GM12875 (cell line): ENCODE measurements at regions not wholly inside any gene's neighbourhood (a gene's known extent, or its start where the extent isn't known, plus 50 kb on each side); places are given as distances from the start of the nearest gene placed in this dataset.

Source experiments
- H3K4me3 ChIP-seq: one replicate; pipeline ENCODE4 v1.5.1; 2011; ENCODE audit warnings: low read depth, low read length, control low read depth
- TF ChIP-seq, protein P1 (sequence below): IDR thresholded peaks from 2 replicates; pipeline ENCODE4 v1.5.1; 2011; ENCODE audit warnings: low read depth, mild to moderate bottlenecking, control low read depth, inconsistent platforms, low read length, moderate library complexity, borderline replicate concordance; ENCODE audit not compliant: insufficient read depth

- no peak overlapping the region for H3K4me3 ChIP-seq
- TF ChIP-seq, protein P1, sequence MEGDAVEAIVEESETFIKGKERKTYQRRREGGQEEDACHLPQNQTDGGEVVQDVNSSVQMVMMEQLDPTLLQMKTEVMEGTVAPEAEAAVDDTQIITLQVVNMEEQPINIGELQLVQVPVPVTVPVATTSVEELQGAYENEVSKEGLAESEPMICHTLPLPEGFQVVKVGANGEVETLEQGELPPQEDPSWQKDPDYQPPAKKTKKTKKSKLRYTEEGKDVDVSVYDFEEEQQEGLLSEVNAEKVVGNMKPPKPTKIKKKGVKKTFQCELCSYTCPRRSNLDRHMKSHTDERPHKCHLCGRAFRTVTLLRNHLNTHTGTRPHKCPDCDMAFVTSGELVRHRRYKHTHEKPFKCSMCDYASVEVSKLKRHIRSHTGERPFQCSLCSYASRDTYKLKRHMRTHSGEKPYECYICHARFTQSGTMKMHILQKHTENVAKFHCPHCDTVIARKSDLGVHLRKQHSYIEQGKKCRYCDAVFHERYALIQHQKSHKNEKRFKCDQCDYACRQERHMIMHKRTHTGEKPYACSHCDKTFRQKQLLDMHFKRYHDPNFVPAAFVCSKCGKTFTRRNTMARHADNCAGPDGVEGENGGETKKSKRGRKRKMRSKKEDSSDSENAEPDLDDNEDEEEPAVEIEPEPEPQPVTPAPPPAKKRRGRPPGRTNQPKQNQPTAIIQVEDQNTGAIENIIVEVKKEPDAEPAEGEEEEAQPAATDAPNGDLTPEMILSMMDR = no peak
Observed at GRCh38 chr9:18149471-18150011, 324.4 kb upstream of the ADAMTSL1 start.

- TF ChIP-seq, protein P1 = no peak
- H3K4me3 ChIP-seq = no peak overlapping the region
Observed at GRCh38 chr9:18154661-18155060, 319.3 kb upstream of the ADAMTSL1 start.

DNA sequence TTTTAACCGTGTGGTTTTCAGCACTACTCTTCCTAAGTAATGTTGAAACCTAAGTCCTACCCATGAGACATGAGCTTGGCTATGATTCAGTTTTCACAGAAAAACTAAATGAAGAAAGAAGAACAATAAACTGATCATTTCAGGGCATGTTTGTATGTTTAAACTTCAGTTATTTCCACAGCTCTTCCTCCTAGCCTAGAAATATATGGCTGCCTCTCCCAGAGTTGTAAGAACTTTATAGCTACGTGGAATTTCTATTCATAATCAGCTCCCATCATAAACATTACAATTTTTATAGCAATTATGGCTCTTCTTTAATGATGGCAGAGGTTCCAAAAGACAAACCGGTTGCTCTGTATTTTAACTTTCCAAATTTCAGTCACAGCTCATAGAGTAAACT lies 314.7 kb upstream of the ADAMTSL1 start:
- H3K4me3 ChIP-seq = no peak overlapping the region
- TF ChIP-seq, protein P1 = no peak

DNA sequence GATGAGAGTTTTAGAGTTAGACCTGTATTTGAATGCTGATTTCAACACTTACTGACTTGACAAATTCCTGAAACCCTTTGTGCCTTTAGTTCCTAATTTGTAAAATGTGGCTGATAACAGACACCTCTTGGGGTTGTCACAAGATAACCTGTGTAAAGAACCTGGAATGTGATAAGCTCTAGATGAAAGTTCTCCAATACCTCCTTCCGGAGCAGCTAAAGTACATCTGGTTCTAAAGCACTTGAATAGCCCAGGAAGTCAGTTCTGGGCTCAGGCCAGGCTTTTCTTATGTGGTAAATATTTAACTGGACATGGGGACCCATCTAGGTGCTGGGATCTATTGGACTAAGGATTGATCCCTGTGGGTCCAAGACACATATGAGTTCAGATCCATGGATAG lies 310.8 kb upstream of the ADAMTSL1 start:
- H3K4me3 ChIP-seq = no peak overlapping the region
- TF ChIP-seq, protein P1 = no peak

- no peak overlapping the region for H3K4me3 ChIP-seq
- TF ChIP-seq, protein P1 = no peak
Observed at GRCh38 chr9:18167733-18168132, 306.2 kb upstream of the ADAMTSL1 start.

DNA sequence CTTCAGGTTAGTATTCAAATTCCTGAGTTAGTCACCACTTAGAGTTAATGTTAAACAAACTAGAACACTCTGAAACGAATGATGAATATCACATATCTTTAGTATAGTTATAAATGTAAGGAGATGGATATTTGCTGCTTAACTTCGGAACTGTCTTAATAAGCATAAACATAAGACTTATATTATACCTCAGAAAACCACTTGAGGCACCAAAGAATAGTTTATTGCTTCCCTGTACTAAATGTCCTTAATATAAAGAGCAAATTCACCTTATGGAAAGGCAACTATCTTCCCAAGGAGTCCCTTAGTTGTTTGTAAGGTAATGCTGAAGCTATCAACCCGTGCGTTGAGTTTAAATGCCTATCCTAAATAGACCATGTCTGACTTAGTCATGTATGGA lies 300.0 kb upstream of the ADAMTSL1 start:
- TF ChIP-seq, protein P1 = no peak
- no peak overlapping the region for H3K4me3 ChIP-seq

DNA sequence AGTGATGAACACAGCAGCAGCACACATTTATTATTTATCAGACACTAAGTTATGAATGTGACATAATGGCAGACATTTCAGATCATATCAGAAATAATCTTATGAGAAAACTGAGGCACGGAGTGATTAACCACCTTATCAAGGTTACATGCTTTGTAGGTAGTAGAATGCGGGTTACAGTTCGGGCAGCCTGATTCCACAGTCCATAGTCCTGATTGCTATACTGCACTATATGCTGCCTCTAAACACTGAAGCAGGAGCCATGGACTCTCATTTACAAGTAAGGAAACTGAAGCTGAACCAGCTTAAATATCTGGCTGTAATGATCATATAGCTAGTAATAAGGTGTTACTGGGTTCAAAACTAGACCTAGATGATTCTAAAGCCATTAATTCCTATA lies 291.3 kb upstream of the ADAMTSL1 start:
- TF ChIP-seq, protein P1 = no peak
- no peak overlapping the region for H3K4me3 ChIP-seq
